HG03575 (cell line): ENCODE measurements at regions not wholly inside any gene's neighbourhood (a gene's known extent, or its start where the extent isn't known, plus 50 kb on each side); places are given as distances from the start of the nearest gene placed in this dataset.
"Not testable (repeated sequence)": the region's sequence is repeated elsewhere in the genome, so short reads cannot be mapped to it uniquely, and the experiment has no call there.

Source experiments
- ATAC-seq: cut with Tn5 transposase; IDR thresholded peaks from one replicate; pipeline ENCODE4 v1.9.1; 2021; ENCODE audit not compliant: unreplicated experiment, insufficient number of reproducible peaks, low FRiP score; ENCODE audit errors: extremely low read depth

GRCh38 chr7:69504733-69505420 is 93.4 kb upstream of the AUTS2 start:
- no peak for ATAC-seq

GRCh38 chr7:69508736-69509135 is 89.5 kb upstream of the AUTS2 start:
- ATAC-seq: no peak

- ATAC-seq: no peak
Measured at GRCh38 chr7:69510114-69510513, 88.2 kb upstream of the AUTS2 start.

- ATAC-seq: no peak
Measured at GRCh38 chr7:69515495-69516212, 82.6 kb upstream of the AUTS2 start.

GRCh38 chr7:69516238-69516820 is 81.9 kb upstream of the AUTS2 start:
- no peak for ATAC-seq

GRCh38 chr7:69517985-69518704 is 80.1 kb upstream of the AUTS2 start:
- ATAC-seq: no peak

- ATAC-seq: no peak
Measured at GRCh38 chr7:69518705-69519077, 79.6 kb upstream of the AUTS2 start.

GRCh38 chr7:69526570-69526969 is 71.7 kb upstream of the AUTS2 start:
- ATAC-seq: no peak

- no peak for ATAC-seq
Measured at GRCh38 chr7:69527706-69528105, 70.6 kb upstream of the AUTS2 start.

GRCh38 chr7:69531050-69531449 is 67.2 kb upstream of the AUTS2 start:
- ATAC-seq: no peak

- no peak for ATAC-seq
Measured at GRCh38 chr7:69534461-69535041, 63.7 kb upstream of the AUTS2 start.

GRCh38 chr7:69537691-69538090 is 60.6 kb upstream of the AUTS2 start:
- no peak for ATAC-seq

GRCh38 chr7:69539531-69539930 is 58.7 kb upstream of the AUTS2 start:
- no peak for ATAC-seq

GRCh38 chr7:69540287-69540686 is 58.0 kb upstream of the AUTS2 start:
- no peak for ATAC-seq

GRCh38 chr7:69541779-69542432 is 56.4 kb upstream of the AUTS2 start:
- not testable (repeated sequence) for ATAC-seq

GRCh38 chr7:69545175-69545574 is 53.1 kb upstream of the AUTS2 start:
- ATAC-seq: no peak
